ENCODE measurements at regions not wholly inside any gene's neighbourhood (a gene's known extent, or its start where the extent isn't known, plus 50 kb on each side); places are given as distances from the start of the nearest gene placed in this dataset.
"Not testable (repeated sequence)": the region's sequence is repeated elsewhere in the genome, so short reads cannot be mapped to it uniquely, and the experiment has no call there.

DNA sequence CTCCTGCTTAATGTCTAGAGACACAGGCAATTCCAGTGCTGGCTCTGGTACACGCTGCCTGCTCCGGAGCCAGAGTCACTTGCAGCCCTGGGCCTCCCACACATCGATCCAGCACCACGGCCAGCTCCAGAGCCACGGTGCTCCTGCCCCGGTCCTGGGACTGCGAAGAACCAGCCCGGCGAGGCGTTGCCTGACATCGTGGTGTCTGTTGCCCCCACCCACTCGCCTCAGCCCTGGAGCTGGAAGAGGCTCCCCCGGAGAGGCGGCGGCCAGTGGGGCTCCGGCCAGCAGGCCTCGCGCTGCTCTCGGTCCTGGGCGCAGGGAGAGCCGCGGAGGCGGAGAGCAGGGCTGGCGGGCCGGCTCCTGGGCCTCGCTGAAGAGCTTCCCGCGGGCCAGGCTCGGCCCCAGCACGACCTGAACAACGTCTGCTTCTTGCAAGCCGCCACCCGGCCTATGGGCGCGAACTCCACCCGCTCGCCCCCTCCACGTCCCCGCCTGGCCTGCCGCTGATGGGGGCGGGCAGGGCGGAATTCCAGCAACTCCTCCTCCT lies 364.8 kb downstream of the CEP170 start:
- peak overlapping the region; percentile 43 for H3K4me3 ChIP-seq
- H3K9ac ChIP-seq, result no peak overlapping the region
- no peak overlapping the region for H2AFZ ChIP-seq (replicated peaks)
- H3K4me1 Mint-ChIP-seq, result peaks cover 3% of the 10 kb centered on the region
- H3K4me2 ChIP-seq, result peak overlapping the region; percentile 77
- H3K4me3 Mint-ChIP-seq, result peak overlapping the region; percentile 64
- no peak overlapping the region for H3K27ac Mint-ChIP-seq
- H3K4me1 ChIP-seq, result no peaks in the 10 kb centered on the region
- H3K9me3 Mint-ChIP-seq, result no peaks in the 10 kb centered on the region
- no peak overlapping the region for H3K27ac ChIP-seq
- H3K9me3 ChIP-seq (ENCODE audit: low read depth), result no peaks in the 10 kb centered on the region
- H4K20me1 ChIP-seq (ENCODE audit: low read depth), result no peaks in the 10 kb centered on the region
- no peaks in the 10 kb centered on the region for H3K27me3 ChIP-seq
- DNase-seq (ENCODE audit: low spot score), result peak; percentile 85
- H3K36me3 ChIP-seq, result no peaks in the 10 kb centered on the region
- no peaks in the 10 kb centered on the region for H3K36me3 Mint-ChIP-seq
- H3F3A ChIP-seq (ENCODE audit: low read depth), result no peaks in the 10 kb centered on the region
- no peaks in the 10 kb centered on the region for H3K79me2 ChIP-seq (ENCODE audit: low read depth)
- no peak for TF ChIP-seq EZH2 (IDR thresholded peaks at IDR 0.05)
- TF ChIP-seq EZH2phosphoT487 (IDR thresholded peaks at IDR 0.05), result no peak
- TF ChIP-seq, protein P1, sequence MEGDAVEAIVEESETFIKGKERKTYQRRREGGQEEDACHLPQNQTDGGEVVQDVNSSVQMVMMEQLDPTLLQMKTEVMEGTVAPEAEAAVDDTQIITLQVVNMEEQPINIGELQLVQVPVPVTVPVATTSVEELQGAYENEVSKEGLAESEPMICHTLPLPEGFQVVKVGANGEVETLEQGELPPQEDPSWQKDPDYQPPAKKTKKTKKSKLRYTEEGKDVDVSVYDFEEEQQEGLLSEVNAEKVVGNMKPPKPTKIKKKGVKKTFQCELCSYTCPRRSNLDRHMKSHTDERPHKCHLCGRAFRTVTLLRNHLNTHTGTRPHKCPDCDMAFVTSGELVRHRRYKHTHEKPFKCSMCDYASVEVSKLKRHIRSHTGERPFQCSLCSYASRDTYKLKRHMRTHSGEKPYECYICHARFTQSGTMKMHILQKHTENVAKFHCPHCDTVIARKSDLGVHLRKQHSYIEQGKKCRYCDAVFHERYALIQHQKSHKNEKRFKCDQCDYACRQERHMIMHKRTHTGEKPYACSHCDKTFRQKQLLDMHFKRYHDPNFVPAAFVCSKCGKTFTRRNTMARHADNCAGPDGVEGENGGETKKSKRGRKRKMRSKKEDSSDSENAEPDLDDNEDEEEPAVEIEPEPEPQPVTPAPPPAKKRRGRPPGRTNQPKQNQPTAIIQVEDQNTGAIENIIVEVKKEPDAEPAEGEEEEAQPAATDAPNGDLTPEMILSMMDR (IDR thresholded peaks at IDR 0.05), result no peak
- H3K27me3 Mint-ChIP-seq (ENCODE audit: insufficient read depth, low read depth), result peaks cover 12% of the 10 kb centered on the region

DNA sequence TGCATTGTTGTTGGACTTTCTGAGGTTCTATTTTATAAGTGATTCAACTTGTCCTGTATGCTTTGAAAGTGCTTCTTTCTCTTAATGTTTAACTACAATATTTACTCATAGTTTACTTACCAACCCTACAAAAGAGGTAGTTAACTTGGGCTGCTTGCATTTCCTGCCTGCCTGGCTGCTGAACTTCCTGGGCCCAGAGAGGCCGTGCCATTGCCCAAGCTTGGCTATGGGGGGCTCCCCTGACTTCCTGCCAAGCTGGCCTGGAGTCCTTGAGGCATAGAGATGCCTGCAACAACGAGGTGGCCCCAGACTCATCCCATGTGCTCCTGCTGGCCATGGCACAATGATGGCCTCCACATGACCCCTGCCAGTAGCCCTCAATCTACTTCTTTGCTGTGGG lies 361.6 kb upstream of the PLD5 start:
- Histone ChIP-seq H4K20me1 (ENCODE audit: low read depth) (no peaks in the 10 kb centered on the region), H3K79me2 (ENCODE audit: low read depth) (no peaks in the 10 kb centered on the region), H3K4me3 (no peak overlapping the region), H3K27ac (no peak overlapping the region), H3K36me3 (no peaks in the 10 kb centered on the region), H3K4me2 (no peak overlapping the region), H3F3A (ENCODE audit: low read depth) (no peaks in the 10 kb centered on the region), H3K9ac (no peak overlapping the region), H3K4me1 (no peaks in the 10 kb centered on the region), H3K9me3 (ENCODE audit: low read depth) (no peaks in the 10 kb centered on the region), H3K27me3 (no peaks in the 10 kb centered on the region), H2AFZ (replicated peaks) (no peak overlapping the region)
- TF ChIP-seq EZH2 (IDR thresholded peaks at IDR 0.05) (no peak), EZH2phosphoT487 (IDR thresholded peaks at IDR 0.05) (no peak)
- TF ChIP-seq, protein P1 (IDR thresholded peaks at IDR 0.05), result no peak
- Mint-ChIP-seq H3K27ac (no peak overlapping the region), H3K27me3 (ENCODE audit: insufficient read depth, low read depth) (peaks cover 9% of the 10 kb centered on the region), H3K4me1 (peaks cover 3% of the 10 kb centered on the region), H3K4me3 (no peak overlapping the region), H3K9me3 (no peaks in the 10 kb centered on the region), H3K36me3 (no peaks in the 10 kb centered on the region)
- DNase-seq (ENCODE audit: low spot score), result no peak

DNA sequence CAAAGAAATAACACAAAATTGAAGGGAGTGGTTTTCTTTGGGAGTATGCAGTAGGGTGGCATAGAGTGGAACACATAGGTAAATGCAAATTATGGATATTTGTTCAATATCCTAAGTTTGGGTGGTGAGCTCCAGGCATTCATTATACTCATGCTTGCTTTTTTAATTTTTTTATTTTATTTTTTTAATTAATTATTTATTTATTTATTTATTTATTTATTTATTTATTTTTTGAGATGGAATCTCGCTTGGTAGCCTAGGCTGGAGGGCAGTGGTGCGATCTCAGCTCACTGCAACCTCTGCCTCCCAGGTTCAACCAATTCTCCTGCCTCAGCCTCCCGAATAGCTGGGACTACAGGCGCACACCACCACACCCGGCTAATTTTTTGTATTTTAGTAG lies 355.5 kb upstream of the PLD5 start:
- H3K79me2 ChIP-seq (ENCODE audit: low read depth); H3K27ac Mint-ChIP-seq; H3K27me3 Mint-ChIP-seq (ENCODE audit: insufficient read depth, low read depth): not testable (repeated sequence)

DNA sequence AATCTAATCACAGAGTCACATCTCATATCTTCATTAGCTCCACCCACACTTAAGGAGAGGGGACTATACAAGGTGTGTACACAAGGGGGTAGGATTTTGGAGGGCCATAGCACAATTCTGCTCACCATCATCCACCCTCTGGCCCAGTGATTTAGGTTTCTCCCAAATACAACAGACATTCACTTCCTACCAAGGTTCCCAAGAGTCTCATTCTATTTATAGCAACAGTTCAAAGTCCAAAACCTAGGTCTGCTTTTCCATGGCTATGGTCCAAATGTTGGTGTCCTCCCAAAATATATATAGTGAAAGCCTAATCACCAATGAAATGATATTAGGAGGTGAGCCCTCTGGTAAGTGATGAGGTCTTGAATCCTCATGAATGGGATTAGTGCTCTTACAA lies 353.2 kb upstream of the PLD5 start:
- H3K4me3 ChIP-seq, result no peak overlapping the region
- no peaks in the 10 kb centered on the region for H3K79me2 ChIP-seq (ENCODE audit: low read depth)
- no peaks in the 10 kb centered on the region for H4K20me1 ChIP-seq (ENCODE audit: low read depth)
- no peaks in the 10 kb centered on the region for H3K9me3 Mint-ChIP-seq
- H3K27me3 ChIP-seq, result no peaks in the 10 kb centered on the region
- no peak overlapping the region for H3K4me2 ChIP-seq
- H3K27me3 Mint-ChIP-seq (ENCODE audit: insufficient read depth, low read depth), result peaks cover 2% of the 10 kb centered on the region
- no peak overlapping the region for H2AFZ ChIP-seq (replicated peaks)
- H3K4me1 ChIP-seq, result no peaks in the 10 kb centered on the region
- no peaks in the 10 kb centered on the region for H3K36me3 ChIP-seq
- no peak for TF ChIP-seq EZH2 (IDR thresholded peaks at IDR 0.05)
- TF ChIP-seq EZH2phosphoT487 (IDR thresholded peaks at IDR 0.05), result no peak
- TF ChIP-seq, protein P1 (IDR thresholded peaks at IDR 0.05), result no peak
- H3F3A ChIP-seq (ENCODE audit: low read depth), result no peaks in the 10 kb centered on the region
- H3K36me3 Mint-ChIP-seq, result no peaks in the 10 kb centered on the region
- H3K27ac Mint-ChIP-seq, result no peak overlapping the region
- no peaks in the 10 kb centered on the region for H3K4me1 Mint-ChIP-seq
- no peak overlapping the region for H3K4me3 Mint-ChIP-seq
- H3K9ac ChIP-seq, result no peak overlapping the region
- no peak for DNase-seq (ENCODE audit: low spot score)
- H3K27ac ChIP-seq, result no peak overlapping the region
- no peaks in the 10 kb centered on the region for H3K9me3 ChIP-seq (ENCODE audit: low read depth)

More for the DNA sequence above, 355.5 kb upstream of the PLD5 start:
- H3K4me3 ChIP-seq; H3K9me3 Mint-ChIP-seq; H3K36me3 ChIP-seq; H3K9me3 ChIP-seq (ENCODE audit: low read depth); H3K27ac ChIP-seq; H3K4me3 Mint-ChIP-seq; H3K4me1 Mint-ChIP-seq; DNase-seq (ENCODE audit: low spot score); H3K4me2 ChIP-seq; H4K20me1 ChIP-seq (ENCODE audit: low read depth); H3K4me1 ChIP-seq; H3K9ac ChIP-seq; H3K36me3 Mint-ChIP-seq; H3K27me3 ChIP-seq; H2AFZ ChIP-seq (replicated peaks); H3F3A ChIP-seq (ENCODE audit: low read depth): not testable (repeated sequence)
